B cell (primary cell): ENCODE measurements at regions not wholly inside any gene's neighbourhood (a gene's known extent, or its start where the extent isn't known, plus 50 kb on each side); places are given as distances from the start of the nearest gene placed in this dataset.
"Not testable (repeated sequence)": the region's sequence is repeated elsewhere in the genome, so short reads cannot be mapped to it uniquely, and the experiment has no call there.

Experiments
- ATAC-seq: fragments of 200-7000 bp; cut with Tn5 transposase; one replicate; pipeline ENCODE4 v1.10.0; 2021; ENCODE audit warnings: low read depth, mild to moderate bottlenecking, moderate number of reproducible peaks, moderate library complexity
- CTCF ChIA-PET: fragments of 350-600 bp; sonication (Branson Sonifier 250); formaldehyde crosslinking; loops from one replicate; lab custom pipeline; 2021; ENCODE audit warnings: antibody characterized with exemption, inconsistent platforms; lab: Charles Lee
- POLR2A ChIA-PET: fragments of 350-600 bp; sonication (Branson Sonifier 250); formaldehyde crosslinking; loops from one replicate; lab custom pipeline; 2021; ENCODE audit warnings: antibody characterized with exemption; lab: Charles Lee
- DNase-seq: peaks from one replicate; pipeline ENCODE4 v3.0.0; 2013
- H2AFZ ChIP-seq: 2 replicates; pipeline ENCODE4 v1.6.1; 2012; ENCODE audit warnings: mild to moderate bottlenecking, low read depth, low read length; ENCODE audit not compliant: insufficient read depth, poor library complexity, severe bottlenecking
- H3K27ac ChIP-seq, 2 donors: 1 replicate in 1 of 2; 2 replicates in 1 of 2; pipeline ENCODE4 v1.5.1; 2012 to 2013; ENCODE audit warnings: low read length in 2 of 2, mild to moderate bottlenecking in 2 of 2, moderate library complexity in 1 of 2
- H3K27me3 ChIP-seq, 4 experiments: fragments of 200-600 bp in 1 of 4; sonication (generic) in 1 of 4; replicated peaks in 1 of 4; 1 replicate in 2 of 4; 2 replicates in 2 of 4; pipeline versions ENCODE4 v1.6.1 to v1.7.0; 2013 to 2016; ENCODE audit warnings: low read length in 3 of 4, mild to moderate bottlenecking in 2 of 4, mixed read lengths in 1 of 4, moderate library complexity in 1 of 4; ENCODE audit not compliant: insufficient read depth in 4 of 4, control insufficient read depth in 3 of 4; ENCODE audit errors: control extremely low read depth in 1 of 4
- H3K36me3 ChIP-seq, 2 experiments: replicated peaks in 1 of 2; 1 replicate in 1 of 2; 2 replicates in 1 of 2; pipeline versions ENCODE4 v1.6.1 to v1.7.1; 2013; ENCODE audit warnings: low read length in 1 of 2; ENCODE audit not compliant: insufficient read depth in 2 of 2, control insufficient read depth in 1 of 2; ENCODE audit errors: control extremely low read depth in 1 of 2, extremely low read depth in 1 of 2
- H3K4me1 ChIP-seq, 2 donors: fragments of 200-600 bp in 1 of 2; sonication (generic) in 1 of 2; 1 replicate in 1 of 2; 2 replicates in 1 of 2; pipeline versions ENCODE4 v1.5.1 to v1.6.1; 2013 to 2017; ENCODE audit warnings: low read length in 2 of 2; ENCODE audit not compliant: control insufficient read depth in 2 of 2, insufficient read depth in 2 of 2
- H3K4me2 ChIP-seq: replicated peaks from 2 replicates; pipeline ENCODE3; 2012; ENCODE audit warnings: mild to moderate bottlenecking, low read depth, low read length; ENCODE audit not compliant: poor library complexity, severe bottlenecking
- H3K4me3 ChIP-seq, 5 experiments: fragments of 200-600 bp in 1 of 5; sonication (generic) in 1 of 5; 1 replicate in 3 of 5; 2 replicates in 2 of 5; pipeline versions ENCODE4 v1.5.1 to v1.7.0; 2011 to 2016; ENCODE audit warnings: low read length in 4 of 5, mild to moderate bottlenecking in 4 of 5, low read depth in 2 of 5, control low read depth in 1 of 5, moderate library complexity in 1 of 5; ENCODE audit not compliant: insufficient read depth in 1 of 5; ENCODE audit errors: control extremely low read depth in 1 of 5, extremely low read depth in 1 of 5
- H3K79me2 ChIP-seq: fragments of 200-600 bp; sonication (generic); one replicate; pipeline ENCODE4 v1.6.0; 2016; ENCODE audit warnings: low read length; ENCODE audit not compliant: control insufficient read depth, insufficient read depth
- H3K9ac ChIP-seq: fragments of 200-600 bp; sonication (generic); 2 replicates; pipeline ENCODE4 v1.6.1; 2017; ENCODE audit warnings: mild to moderate bottlenecking, low read length, moderate library complexity
- H3K9me3 ChIP-seq, 3 donors: one replicate each; pipeline versions ENCODE4 v1.6.1 to v1.7.1; 2013; ENCODE audit warnings: low read length in 2 of 3; ENCODE audit not compliant: control insufficient read depth in 2 of 3, insufficient read depth in 1 of 3; ENCODE audit errors: control extremely low read depth in 1 of 3
- H4K20me1 ChIP-seq: 2 replicates; pipeline ENCODE4 v1.6.0; 2012; ENCODE audit warnings: mild to moderate bottlenecking, low read length; ENCODE audit not compliant: insufficient read depth, control insufficient read depth, poor library complexity, severe bottlenecking
- H3K27ac Mint-ChIP-seq: one replicate; pipeline ENCODE4 v1.8.0; 2021; ENCODE audit warnings: mixed read lengths
- H3K27me3 Mint-ChIP-seq: one replicate; pipeline ENCODE4 v1.8.0; 2021; ENCODE audit warnings: mixed read lengths
- H3K4me1 Mint-ChIP-seq: one replicate; pipeline ENCODE4 v1.8.0; 2021; ENCODE audit warnings: mixed read lengths
- H3K4me3 Mint-ChIP-seq: one replicate; pipeline ENCODE4 v1.8.0; 2021; ENCODE audit warnings: mixed read lengths
- H3K9me3 Mint-ChIP-seq: one replicate; pipeline ENCODE4 v1.8.0; 2022; ENCODE audit warnings: mixed read lengths; ENCODE audit not compliant: insufficient read depth
- WGBS: methylation state at CpG from one replicate; pipeline ENCODE4 v1.1.5; 2013; ENCODE audit warnings: missing lambda C conversion rate; ENCODE audit not compliant: insufficient coverage; 5-methylcytosine and 5-hydroxymethylcytosine counted together
- intact Hi-C: fragments of 100-400 bp; cut with micrococcal nuclease; formaldehyde crosslinking; loops from one replicate; pipeline ENCODE4 v1.10.0; 2022

DNA sequence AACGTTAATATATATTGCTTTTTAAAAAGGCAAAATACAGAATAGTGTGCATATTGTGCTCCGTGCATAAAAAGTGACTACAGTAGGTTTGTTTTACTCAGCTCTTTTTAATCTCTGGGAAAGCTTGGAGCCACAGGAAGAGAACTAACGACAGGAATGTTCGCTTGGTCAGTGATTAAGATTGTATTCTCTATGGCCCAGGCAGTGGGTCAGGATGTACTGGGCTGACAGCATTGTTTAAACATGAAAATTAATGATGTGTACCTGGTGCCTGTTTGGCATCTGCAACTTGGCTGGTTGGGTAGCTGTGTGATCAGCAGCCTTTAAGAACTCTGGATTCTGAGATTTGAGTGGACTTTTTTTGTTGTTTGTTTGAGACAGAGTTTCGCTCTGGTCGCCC is 85.3 kb downstream of the SPATA31A6 start:
- H3K27me3 ChIP-seq, H3K9me3 ChIP-seq, H3K27ac Mint-ChIP-seq, H3K79me2 ChIP-seq, H3K9me3 Mint-ChIP-seq, H3K4me2 ChIP-seq, H3K4me3 Mint-ChIP-seq, POLR2A ChIA-PET, H4K20me1 ChIP-seq, ATAC-seq, H3K36me3 ChIP-seq, DNase-seq, H3K9ac ChIP-seq, H3K4me1 Mint-ChIP-seq, CTCF ChIA-PET, intact Hi-C loops, H2AFZ ChIP-seq, H3K27ac ChIP-seq, H3K27me3 Mint-ChIP-seq, H3K4me1 ChIP-seq, H3K4me3 ChIP-seq: not testable (repeated sequence)
- 49% methylated on average over 5 of the region's 6 CpGs for WGBS

DNA sequence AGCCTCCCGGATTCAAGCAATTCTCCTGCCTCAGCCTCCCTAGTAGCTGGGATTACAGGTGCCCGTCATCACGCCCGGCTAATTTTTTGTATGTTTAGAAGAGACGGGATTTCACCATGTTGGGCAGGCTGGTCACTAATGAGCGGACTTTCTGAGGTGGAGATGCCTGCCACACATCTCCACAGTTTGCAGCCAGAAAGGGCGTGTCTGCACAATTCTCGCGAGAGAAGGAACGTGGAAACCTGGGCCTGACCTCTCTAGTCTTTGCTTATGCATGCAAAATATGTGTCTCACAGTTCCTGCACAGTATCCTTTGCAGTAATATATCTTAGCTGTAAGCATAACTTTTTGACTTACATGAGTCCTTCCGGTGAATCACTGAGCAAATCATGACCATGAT is 85.7 kb downstream of the SPATA31A6 start:
- H3K27me3 Mint-ChIP-seq, H3K4me3 ChIP-seq, H3K27me3 ChIP-seq, H3K36me3 ChIP-seq, H2AFZ ChIP-seq, H3K27ac Mint-ChIP-seq, H3K9me3 ChIP-seq, H3K9me3 Mint-ChIP-seq, H3K9ac ChIP-seq, H3K4me3 Mint-ChIP-seq, H3K4me1 Mint-ChIP-seq, H3K4me2 ChIP-seq, intact Hi-C loops, CTCF ChIA-PET, H3K27ac ChIP-seq, H3K79me2 ChIP-seq, POLR2A ChIA-PET, DNase-seq, H3K4me1 ChIP-seq, H4K20me1 ChIP-seq, ATAC-seq: not testable (repeated sequence)
- no CpG with 5 or more reads among the region's 11 CpGs for WGBS

DNA sequence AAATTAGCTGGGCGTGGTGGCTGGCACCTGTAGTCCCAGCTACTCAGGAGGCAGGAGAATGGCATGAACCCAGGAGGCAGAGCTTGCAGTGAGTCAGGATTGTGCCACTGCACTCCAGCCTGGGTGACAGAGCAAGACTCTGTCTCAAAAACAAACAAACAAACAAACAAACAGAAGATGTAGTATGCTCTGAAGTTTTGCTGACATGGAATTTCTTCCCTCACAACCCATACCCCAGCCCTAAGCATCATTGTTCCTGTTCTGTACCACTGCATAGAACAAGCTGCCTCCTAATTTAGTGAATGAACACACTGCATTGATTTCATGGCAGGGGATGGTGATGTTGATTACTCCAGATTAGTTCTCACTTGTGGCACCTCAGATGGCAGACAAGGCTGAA is 89.7 kb downstream of the SPATA31A6 start:
- H3K4me1 ChIP-seq, H3K27me3 ChIP-seq, CTCF ChIA-PET, H3K4me1 Mint-ChIP-seq, DNase-seq, ATAC-seq, H3K27ac Mint-ChIP-seq, H3K36me3 ChIP-seq, H3K27ac ChIP-seq, H3K9me3 Mint-ChIP-seq, intact Hi-C loops, H4K20me1 ChIP-seq, H3K9me3 ChIP-seq, H2AFZ ChIP-seq, H3K9ac ChIP-seq, H3K4me2 ChIP-seq, H3K79me2 ChIP-seq, H3K4me3 ChIP-seq, H3K27me3 Mint-ChIP-seq, H3K4me3 Mint-ChIP-seq, POLR2A ChIA-PET: not testable (repeated sequence)
- WGBS, result 86% methylated on average over 1 of the region's 1 CpG
